Fibroblast of the conjunctiva (primary cell): ENCODE measurements at regions not wholly inside any gene's neighbourhood (a gene's known extent, or its start where the extent isn't known, plus 50 kb on each side); places are given as distances from the start of the nearest gene placed in this dataset.
A peak's percentile ranks its signal among the peaks of the same experiment; 100 is the strongest.

Source experiments
- DNase-seq: peaks from one replicate; pipeline ENCODE4 v3.0.0-alpha.2; 2010; ENCODE audit warnings: low read depth

GRCh38 chr5:135234666-135235401 lies 164.2 kb downstream of the MACROH2A1 start:
- DNase-seq, result no peak

- no peak for DNase-seq
These were observed 164.8 kb downstream of the MACROH2A1 start for GRCh38 chr5:135234242-135234641.

- no peak for DNase-seq
These were observed 165.6 kb downstream of the MACROH2A1 start for GRCh38 chr5:135233477-135233876.

DNA sequence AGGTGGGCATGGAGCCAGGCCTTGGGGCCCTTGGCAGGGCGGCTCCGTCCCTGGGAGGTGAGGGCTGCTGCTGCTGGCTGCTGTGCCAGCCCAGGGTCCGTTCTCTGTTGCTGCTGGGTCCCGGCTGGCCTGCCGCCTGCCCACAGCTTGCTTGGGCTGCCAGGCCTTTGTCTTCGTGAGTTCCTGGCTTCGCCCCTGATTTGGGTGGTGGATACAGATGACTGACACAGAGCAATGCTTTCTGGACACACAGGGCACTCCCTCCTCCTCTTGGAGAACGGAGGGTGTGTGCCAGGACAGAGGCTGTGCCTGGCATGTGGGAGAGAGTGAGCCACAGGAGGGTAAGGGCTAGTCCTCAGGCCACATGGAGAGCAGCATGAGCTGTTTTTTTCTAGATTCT lies 166.1 kb downstream of the MACROH2A1 start:
- DNase-seq, result no peak

- no peak for DNase-seq
These were observed 167.7 kb downstream of the MACROH2A1 start for GRCh38 chr5:135231289-135231688.

GRCh38 chr5:135230251-135230925 lies 168.6 kb downstream of the MACROH2A1 start:
- DNase-seq, result peak; percentile 57

GRCh38 chr5:135229679-135230132 lies 169.3 kb downstream of the MACROH2A1 start:
- no peak for DNase-seq

DNA sequence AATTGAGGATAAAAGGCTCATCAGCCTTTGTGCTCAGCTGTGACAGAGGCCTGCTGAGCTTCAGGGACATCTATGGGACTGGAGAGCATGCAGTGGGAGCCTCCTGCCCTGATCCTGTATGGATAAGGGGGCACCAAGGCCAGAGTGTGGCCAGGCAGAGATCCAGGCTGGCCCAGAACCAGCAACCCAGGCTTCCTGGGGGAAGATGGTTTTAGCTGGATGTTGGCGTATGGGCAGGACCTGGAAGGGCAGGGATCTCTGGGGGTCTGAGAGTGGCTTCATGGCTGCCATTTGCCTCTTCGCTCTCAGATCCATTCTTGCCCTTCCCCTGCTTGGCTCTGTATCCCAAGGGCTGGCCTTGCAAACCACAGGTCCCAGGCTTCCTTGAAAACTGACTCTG lies 169.9 kb downstream of the MACROH2A1 start:
- DNase-seq, result no peak

DNA sequence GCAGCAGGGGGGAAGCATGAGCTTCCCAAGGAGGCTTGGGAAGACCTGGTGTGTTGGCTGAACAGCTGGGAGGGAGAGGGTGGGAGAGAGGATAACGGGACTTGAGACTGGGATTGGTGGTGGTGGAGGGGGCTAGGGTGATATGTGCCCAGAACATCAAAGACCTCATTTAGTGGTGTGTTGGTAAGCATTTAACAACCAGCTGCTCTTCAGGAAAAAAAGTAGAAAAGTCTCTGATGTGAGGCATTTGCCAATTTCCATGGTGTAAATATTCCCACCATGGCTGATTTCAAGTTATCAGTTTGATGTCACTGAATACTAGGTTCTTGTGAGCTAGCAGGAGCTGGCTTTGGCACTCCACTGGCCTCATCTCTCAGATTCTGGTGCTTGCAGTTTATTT lies 170.8 kb downstream of the MACROH2A1 start:
- DNase-seq, result no peak

- DNase-seq, result no peak
These were observed 171.7 kb downstream of the MACROH2A1 start for GRCh38 chr5:135227064-135228022.

- no peak for DNase-seq
These were observed 173.0 kb downstream of the MACROH2A1 start for GRCh38 chr5:135225856-135226560.

- DNase-seq, result no peak
These were observed 175.0 kb downstream of the MACROH2A1 start for GRCh38 chr5:135223891-135224625.

- DNase-seq, result no peak
These were observed 175.6 kb downstream of the MACROH2A1 start for GRCh38 chr5:135223404-135223803.

DNA sequence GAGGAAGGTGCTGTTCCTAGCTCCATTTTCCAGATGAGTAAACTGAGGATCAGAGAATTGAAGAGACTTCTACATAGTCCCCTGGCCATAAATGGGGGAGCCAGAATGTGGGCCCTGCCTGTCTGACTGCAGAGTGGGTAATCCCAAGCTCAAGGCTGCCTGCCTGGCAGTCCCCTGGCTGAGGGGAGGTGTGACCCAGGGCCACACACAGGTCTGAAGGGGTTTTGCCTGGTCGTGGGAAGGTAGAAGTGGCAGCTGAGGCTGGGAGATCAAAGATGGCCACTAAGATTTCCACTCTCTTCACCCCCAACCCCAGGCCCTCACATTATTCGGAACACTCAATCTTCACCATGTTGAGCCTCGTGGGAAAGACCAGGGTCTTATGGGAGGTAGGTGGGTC lies 176.3 kb downstream of the MACROH2A1 start:
- DNase-seq, result no peak

- no peak for DNase-seq
These were observed 176.8 kb downstream of the MACROH2A1 start for GRCh38 chr5:135222171-135222681.

DNA sequence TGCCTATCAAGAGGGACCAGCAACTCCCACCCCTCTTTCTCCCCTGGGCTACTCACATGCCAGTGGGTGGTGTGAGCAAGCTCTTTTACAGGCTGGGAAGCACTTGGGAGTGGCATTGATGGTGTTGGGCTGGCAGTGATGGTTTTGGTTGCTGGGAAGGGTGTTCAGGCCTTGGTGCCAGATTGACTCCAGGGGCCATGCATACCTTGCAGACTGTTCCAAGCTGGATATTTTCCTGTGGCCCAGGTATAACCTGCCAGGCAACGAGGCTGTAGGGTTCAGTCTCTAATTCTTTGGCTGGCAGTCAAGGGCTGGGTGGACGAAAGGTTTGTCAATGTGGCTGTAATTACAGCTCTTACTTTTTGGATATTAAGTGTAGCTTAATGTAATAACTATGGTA lies 177.3 kb downstream of the MACROH2A1 start:
- no peak for DNase-seq

GRCh38 chr5:135221187-135221473 lies 177.9 kb downstream of the MACROH2A1 start:
- DNase-seq, result no peak

GRCh38 chr5:135220394-135221186 lies 178.4 kb downstream of the MACROH2A1 start:
- no peak for DNase-seq

DNA sequence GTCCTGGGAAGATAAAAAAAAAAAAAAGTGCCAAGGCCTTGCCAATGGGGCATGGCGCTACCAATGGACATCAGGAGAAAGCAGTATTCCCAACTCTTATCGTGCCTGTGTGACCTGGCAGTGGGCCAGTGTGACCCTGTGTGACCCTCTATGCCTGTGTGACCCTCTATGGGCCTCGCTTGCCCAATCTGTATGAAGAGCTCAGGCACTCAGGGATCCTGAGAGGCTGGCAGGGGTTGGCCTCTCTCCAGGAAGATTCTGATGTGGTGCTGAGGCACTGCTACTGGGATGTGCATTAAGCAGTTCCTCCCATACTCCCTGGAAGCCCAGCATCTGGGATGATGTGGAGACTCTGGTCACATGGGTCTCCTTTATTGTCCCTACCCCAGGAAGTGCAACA lies 179.2 kb downstream of the MACROH2A1 start:
- DNase-seq, result no peak
